Smooth muscle cell (in vitro differentiated cells): ENCODE measurements at regions not wholly inside any gene's neighbourhood (a gene's known extent, or its start where the extent isn't known, plus 50 kb on each side); places are given as distances from the start of the nearest gene placed in this dataset.

Experiments used
- DNase-seq: peaks from one replicate; lab custom pipeline; 2025; ENCODE audit not compliant: unreplicated experiment; lab: John Stamatoyannopoulos, UW
- H2AFZ ChIP-seq: fragments of 200-600 bp; sonication (generic); 2 replicates; pipeline ENCODE4 v1.6.0; 2016; ENCODE audit warnings: antibody characterized with exemption, low read depth, mild to moderate bottlenecking
- H3F3A ChIP-seq: fragments of 200-600 bp; sonication (generic); 2 replicates; pipeline ENCODE4 v1.6.0; 2017; ENCODE audit warnings: antibody characterized with exemption, low read depth
- H3K27ac ChIP-seq: fragments of 200-600 bp; sonication (generic); 2 replicates; pipeline ENCODE4 v1.5.1; 2016; ENCODE audit warnings: low read depth, mild to moderate bottlenecking
- H3K27me3 ChIP-seq: fragments of 200-600 bp; sonication (generic); 2 replicates; pipeline ENCODE4 v1.6.1; 2016; ENCODE audit warnings: low read depth, mild to moderate bottlenecking
- H3K36me3 ChIP-seq: fragments of 200-600 bp; sonication (generic); 2 replicates; pipeline ENCODE4 v1.5.1; 2016; ENCODE audit warnings: low read depth
- H3K4me1 ChIP-seq: fragments of 200-600 bp; sonication (generic); 2 replicates; pipeline ENCODE4 v1.5.1; 2016; ENCODE audit warnings: low read depth
- H3K4me2 ChIP-seq: fragments of 200-600 bp; sonication (generic); 2 replicates; pipeline ENCODE4 v1.6.0; 2016; ENCODE audit warnings: mild to moderate bottlenecking
- H3K4me3 ChIP-seq: fragments of 200-600 bp; sonication (generic); 2 replicates; pipeline ENCODE4 v1.5.1; 2016; ENCODE audit warnings: mild to moderate bottlenecking
- H3K79me2 ChIP-seq: fragments of 200-600 bp; sonication (generic); 2 replicates; pipeline ENCODE4 v1.6.0; 2016; ENCODE audit warnings: low read depth, mild to moderate bottlenecking
- H3K9ac ChIP-seq: fragments of 200-600 bp; sonication (generic); 2 replicates; pipeline ENCODE4 v1.6.0; 2016; ENCODE audit warnings: low read depth
- H3K9me3 ChIP-seq: fragments of 200-600 bp; sonication (generic); replicated peaks from 2 replicates; pipeline ENCODE4 v1.5.1; 2016; ENCODE audit warnings: low read depth
- H4K20me1 ChIP-seq: fragments of 200-600 bp; sonication (generic); 2 replicates; pipeline ENCODE4 v1.6.0; 2016; ENCODE audit warnings: low read depth
- WGBS: methylation state at CpG from one replicate; pipeline ENCODE4 v1.1.7; 2016; ENCODE audit warnings: low lambda C conversion rate; 5-methylcytosine and 5-hydroxymethylcytosine counted together
- TF ChIP-seq, protein P1 (sequence below): fragments of 200-600 bp; sonication (generic); IDR thresholded peaks from 2 replicates; pipeline ENCODE4 v1.5.1; 2017; ENCODE audit warnings: borderline replicate concordance, mild to moderate bottlenecking, antibody characterized with exemption; ENCODE audit not compliant: insufficient read depth, poor library complexity, severe bottlenecking

DNA sequence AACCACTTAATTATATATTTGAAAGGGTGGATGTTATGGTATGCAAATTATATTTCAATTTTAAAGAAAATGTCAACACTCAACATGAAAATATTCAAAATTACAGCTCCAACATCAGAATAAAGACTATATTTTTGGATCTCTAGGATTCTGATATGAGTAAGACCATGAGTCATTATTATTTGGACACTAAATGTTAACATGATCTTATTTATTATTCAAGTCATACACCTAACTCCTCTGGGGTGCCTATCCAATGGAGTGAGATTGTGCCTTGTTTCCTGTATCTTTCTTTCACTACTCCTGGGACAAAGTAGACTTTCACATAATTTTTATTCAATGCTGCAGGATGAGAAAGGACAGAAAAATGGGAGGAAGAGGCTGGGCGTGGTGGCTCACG lies 135.2 kb upstream of the PRSS1 start:
- H3K9me3 ChIP-seq: no peaks in the 10 kb centered on the region
- H3K4me2 ChIP-seq: no peak overlapping the region
- no peaks in the 10 kb centered on the region for H4K20me1 ChIP-seq
- no peaks in the 10 kb centered on the region for H3K27me3 ChIP-seq
- no peaks in the 10 kb centered on the region for H3K36me3 ChIP-seq
- no peaks in the 10 kb centered on the region for H3K4me1 ChIP-seq
- H3F3A ChIP-seq: no peaks in the 10 kb centered on the region
- TF ChIP-seq, protein P1, sequence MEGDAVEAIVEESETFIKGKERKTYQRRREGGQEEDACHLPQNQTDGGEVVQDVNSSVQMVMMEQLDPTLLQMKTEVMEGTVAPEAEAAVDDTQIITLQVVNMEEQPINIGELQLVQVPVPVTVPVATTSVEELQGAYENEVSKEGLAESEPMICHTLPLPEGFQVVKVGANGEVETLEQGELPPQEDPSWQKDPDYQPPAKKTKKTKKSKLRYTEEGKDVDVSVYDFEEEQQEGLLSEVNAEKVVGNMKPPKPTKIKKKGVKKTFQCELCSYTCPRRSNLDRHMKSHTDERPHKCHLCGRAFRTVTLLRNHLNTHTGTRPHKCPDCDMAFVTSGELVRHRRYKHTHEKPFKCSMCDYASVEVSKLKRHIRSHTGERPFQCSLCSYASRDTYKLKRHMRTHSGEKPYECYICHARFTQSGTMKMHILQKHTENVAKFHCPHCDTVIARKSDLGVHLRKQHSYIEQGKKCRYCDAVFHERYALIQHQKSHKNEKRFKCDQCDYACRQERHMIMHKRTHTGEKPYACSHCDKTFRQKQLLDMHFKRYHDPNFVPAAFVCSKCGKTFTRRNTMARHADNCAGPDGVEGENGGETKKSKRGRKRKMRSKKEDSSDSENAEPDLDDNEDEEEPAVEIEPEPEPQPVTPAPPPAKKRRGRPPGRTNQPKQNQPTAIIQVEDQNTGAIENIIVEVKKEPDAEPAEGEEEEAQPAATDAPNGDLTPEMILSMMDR: no peak
- no peak overlapping the region for H3K4me3 ChIP-seq
- H3K9ac ChIP-seq: no peak overlapping the region
- no peaks in the 10 kb centered on the region for H3K79me2 ChIP-seq
- no peak overlapping the region for H2AFZ ChIP-seq
- no peak overlapping the region for H3K27ac ChIP-seq
- 98% methylated on average over 2 of the region's 2 CpGs for WGBS
- DNase-seq: no peak

GRCh38 chr7:142612237-142612881 lies 136.9 kb upstream of the PRSS1 start:
- Histone ChIP-seq H3K4me3 (no peak overlapping the region), H2AFZ (no peak overlapping the region), H3K79me2 (no peaks in the 10 kb centered on the region), H3K4me2 (no peak overlapping the region), H3K27ac (no peak overlapping the region), H3K9me3 (no peaks in the 10 kb centered on the region), H3F3A (no peaks in the 10 kb centered on the region), H3K9ac (no peak overlapping the region), H3K36me3 (no peaks in the 10 kb centered on the region), H4K20me1 (no peaks in the 10 kb centered on the region), H3K4me1 (no peaks in the 10 kb centered on the region), H3K27me3 (no peaks in the 10 kb centered on the region)
- TF ChIP-seq, protein P1: no peak
- DNase-seq: no peak
- 78% methylated on average over 1 of the region's 1 CpG for whole genome bisulfite sequencing

DNA sequence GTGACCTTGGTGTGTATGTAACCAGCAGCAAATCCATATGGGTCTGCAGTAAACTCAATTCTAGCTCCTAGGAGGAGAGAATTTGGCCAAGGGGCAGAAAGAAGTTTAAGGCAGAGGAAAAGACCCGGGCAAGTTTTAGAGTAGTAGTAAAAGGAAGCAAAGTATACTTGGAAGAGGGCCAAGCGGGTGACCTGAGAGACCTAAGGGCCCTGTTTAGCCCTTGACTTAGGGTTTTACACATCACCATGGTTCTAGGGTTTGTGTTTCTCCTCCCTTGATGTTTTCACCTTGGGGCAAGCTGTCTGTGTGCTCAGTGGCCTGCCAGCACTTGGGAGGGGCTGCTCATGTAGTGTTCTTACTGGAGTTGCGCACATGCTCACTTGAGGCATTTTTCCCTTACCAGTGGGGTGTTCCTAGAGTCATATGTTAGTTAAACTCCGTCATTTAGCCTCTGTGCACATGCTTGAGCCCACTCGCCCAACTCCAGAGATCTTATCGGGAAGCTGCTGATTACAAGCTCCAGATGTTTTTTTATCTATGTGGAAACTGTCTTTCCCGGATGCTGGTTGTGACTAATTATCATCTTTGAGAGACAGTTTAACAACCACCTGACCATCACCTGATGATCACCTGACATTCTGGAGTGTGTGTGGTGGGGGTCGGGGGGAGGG lies 137.6 kb upstream of the PRSS1 start:
- no peak overlapping the region for H2AFZ ChIP-seq

More for the DNA sequence above, 137.6 kb upstream of the PRSS1 start:
- Histone ChIP-seq H3K36me3 (no peaks in the 10 kb centered on the region), H3F3A (no peaks in the 10 kb centered on the region), H3K9me3 (no peaks in the 10 kb centered on the region), H3K4me1 (no peaks in the 10 kb centered on the region), H3K79me2 (no peaks in the 10 kb centered on the region), H3K4me3 (no peak overlapping the region), H3K4me2 (no peak overlapping the region), H3K27ac (no peak overlapping the region), H4K20me1 (no peaks in the 10 kb centered on the region), H3K9ac (no peak overlapping the region), H3K27me3 (no peaks in the 10 kb centered on the region)
- 52% methylated on average over 8 of the region's 8 CpGs for WGBS
- no peak for DNase-seq
- TF ChIP-seq, protein P1: no peak
